MCF 10A (cell line): ENCODE measurements at regions not wholly inside any gene's neighbourhood (a gene's known extent, or its start where the extent isn't known, plus 50 kb on each side); places are given as distances from the start of the nearest gene placed in this dataset.

Experiments
- BruUV-seq: library from RNA; stranded (reverse); fragments of 400-500 nt; replicated peaks from 2 replicates; lab custom pipeline; 2021; lab: Mats Ljungman, UMichigan
- CTCF ChIA-PET: fragments of 300-600 bp; sonication (Branson Sonifier 250); formaldehyde crosslinking; extraction: SDS; loops from one replicate; lab custom pipeline; 2021; ENCODE audit warnings: antibody characterized with exemption, inconsistent platforms; lab: Yijun Ruan, JAX
- POLR2A ChIA-PET: fragments of 300-600, 350-650 bp; sonication (Branson Sonifier 250); formaldehyde crosslinking; extraction: SDS; loops from one replicate; lab custom pipeline; 2020; ENCODE audit warnings: antibody characterized with exemption, inconsistent platforms; lab: Yijun Ruan, JAX
- DNase-seq: peaks from one replicate; pipeline ENCODE4 v3.0.0-alpha.2; 2018; ENCODE audit not compliant: unreplicated experiment
- H3K27ac Mint-ChIP-seq: one replicate; pipeline ENCODE4 v1.8.0; 2022; ENCODE audit warnings: mild to moderate bottlenecking, low read depth, mixed read lengths; ENCODE audit not compliant: unreplicated experiment
- H3K27me3 Mint-ChIP-seq: one replicate; pipeline ENCODE4 v1.8.0; 2022; ENCODE audit warnings: mixed read lengths; ENCODE audit not compliant: insufficient read depth, unreplicated experiment
- H3K36me3 Mint-ChIP-seq: one replicate; pipeline ENCODE4 v1.8.0; 2022; ENCODE audit warnings: mild to moderate bottlenecking, moderate library complexity, mixed read lengths; ENCODE audit not compliant: insufficient read depth, unreplicated experiment
- H3K4me1 Mint-ChIP-seq: one replicate; pipeline ENCODE4 v1.8.0; 2022; ENCODE audit warnings: mixed read lengths; ENCODE audit not compliant: insufficient read depth, unreplicated experiment
- H3K4me3 Mint-ChIP-seq: one replicate; pipeline ENCODE4 v1.8.0; 2022; ENCODE audit warnings: mild to moderate bottlenecking, moderate library complexity, mixed read lengths; ENCODE audit not compliant: unreplicated experiment
- H3K9me3 Mint-ChIP-seq: one replicate; pipeline ENCODE4 v1.8.0; 2022; ENCODE audit warnings: mixed read lengths; ENCODE audit not compliant: unreplicated experiment
- CTCF ChIP-seq: fragments of 200-600 bp; IDR thresholded peaks from one replicate; pipeline ENCODE4 v1.8.0; 2022; ENCODE audit warnings: antibody characterized with exemption, mild to moderate bottlenecking; ENCODE audit not compliant: unreplicated experiment
- intact Hi-C: fragments of 100-400 bp; cut with micrococcal nuclease; formaldehyde crosslinking; loops from 2 replicates; pipeline ENCODE4 v1.14.1; 2022

- peaks cover 11% of the 10 kb centered on the region for H3K9me3 Mint-ChIP-seq
Measured at GRCh38 chr14:48526307-48526706, 850.9 kb upstream of the MDGA2 start.

GRCh38 chr14:48504921-48505320 is 829.5 kb upstream of the MDGA2 start:
- TF ChIP-seq CTCF: no peak
- no TSS peak for BruUV-seq
- ChIA-PET POLR2A (interaction anchor here (0.7 kb wide), 1 partner anchor 1105 kb away, joined by 3 read pairs; no protein-coding TSS in a partner anchor), CTCF (no interaction called here)
- DNase-seq: peak; percentile 2
- Mint-ChIP-seq H3K4me1 (no peaks in the 10 kb centered on the region), H3K9me3 (peaks cover 13% of the 10 kb centered on the region), H3K27ac (no peak overlapping the region), H3K36me3 (no peaks in the 10 kb centered on the region), H3K27me3 (no peaks in the 10 kb centered on the region), H3K4me3 (no peak overlapping the region)
- intact Hi-C loops: no loop called here

More at GRCh38 chr14:48526307-48526706, 850.9 kb upstream of the MDGA2 start:
- Mint-ChIP-seq H3K27me3 (no peaks in the 10 kb centered on the region), H3K27ac (no peak overlapping the region), H3K4me3 (no peak overlapping the region), H3K4me1 (no peaks in the 10 kb centered on the region), H3K36me3 (no peaks in the 10 kb centered on the region)
- ChIA-PET POLR2A (interaction anchor here (0.6 kb wide), 1 partner anchor 1939 kb away, joined by 3 read pairs; no protein-coding TSS in a partner anchor), CTCF (no interaction called here)
- intact Hi-C loops: no loop called here
- TF ChIP-seq CTCF: no peak
- BruUV-seq: no TSS peak
- no peak for DNase-seq

GRCh38 chr14:48490756-48491155 is 815.4 kb upstream of the MDGA2 start:
- H3K9me3 Mint-ChIP-seq: no peaks in the 10 kb centered on the region
- no peaks in the 10 kb centered on the region for H3K36me3 Mint-ChIP-seq
- CTCF ChIA-PET: no interaction called here

GRCh38 chr14:48473944-48474343 is 798.5 kb upstream of the MDGA2 start:
- Mint-ChIP-seq H3K27me3 (no peaks in the 10 kb centered on the region), H3K36me3 (no peaks in the 10 kb centered on the region), H3K4me3 (no peak overlapping the region), H3K4me1 (no peaks in the 10 kb centered on the region), H3K9me3 (no peaks in the 10 kb centered on the region), H3K27ac (no peak overlapping the region)
- CTCF ChIA-PET: no interaction called here
- no peak for DNase-seq
- no peak for TF ChIP-seq CTCF
- intact Hi-C loops: no loop called here
- POLR2A ChIA-PET: no interaction called here
- BruUV-seq: no TSS peak

More at GRCh38 chr14:48490756-48491155, 815.4 kb upstream of the MDGA2 start:
- H3K4me3 Mint-ChIP-seq: no peak overlapping the region
- DNase-seq: no peak
- no peaks in the 10 kb centered on the region for H3K4me1 Mint-ChIP-seq
- intact Hi-C loops: no loop called here
- no TSS peak for BruUV-seq
- H3K27ac Mint-ChIP-seq: no peak overlapping the region
- H3K27me3 Mint-ChIP-seq: no peaks in the 10 kb centered on the region
- no peak for TF ChIP-seq CTCF
- POLR2A ChIA-PET: no interaction called here
